ENCODE measurements at regions not wholly inside any gene's neighbourhood (a gene's known extent, or its start where the extent isn't known, plus 50 kb on each side); places are given as distances from the start of the nearest gene placed in this dataset.

GRCh38 chr4:127162741-127163140, 470.0 kb upstream of the INTU start:
- TF ChIP-seq, protein P1, sequence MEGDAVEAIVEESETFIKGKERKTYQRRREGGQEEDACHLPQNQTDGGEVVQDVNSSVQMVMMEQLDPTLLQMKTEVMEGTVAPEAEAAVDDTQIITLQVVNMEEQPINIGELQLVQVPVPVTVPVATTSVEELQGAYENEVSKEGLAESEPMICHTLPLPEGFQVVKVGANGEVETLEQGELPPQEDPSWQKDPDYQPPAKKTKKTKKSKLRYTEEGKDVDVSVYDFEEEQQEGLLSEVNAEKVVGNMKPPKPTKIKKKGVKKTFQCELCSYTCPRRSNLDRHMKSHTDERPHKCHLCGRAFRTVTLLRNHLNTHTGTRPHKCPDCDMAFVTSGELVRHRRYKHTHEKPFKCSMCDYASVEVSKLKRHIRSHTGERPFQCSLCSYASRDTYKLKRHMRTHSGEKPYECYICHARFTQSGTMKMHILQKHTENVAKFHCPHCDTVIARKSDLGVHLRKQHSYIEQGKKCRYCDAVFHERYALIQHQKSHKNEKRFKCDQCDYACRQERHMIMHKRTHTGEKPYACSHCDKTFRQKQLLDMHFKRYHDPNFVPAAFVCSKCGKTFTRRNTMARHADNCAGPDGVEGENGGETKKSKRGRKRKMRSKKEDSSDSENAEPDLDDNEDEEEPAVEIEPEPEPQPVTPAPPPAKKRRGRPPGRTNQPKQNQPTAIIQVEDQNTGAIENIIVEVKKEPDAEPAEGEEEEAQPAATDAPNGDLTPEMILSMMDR (IDR thresholded peaks at IDR 0.05), result no peak
- TF ChIP-seq POLR2A (IDR thresholded peaks at IDR 0.05), result no peak
